Nephron (organoid): ENCODE measurements at regions not wholly inside any gene's neighbourhood (a gene's known extent, or its start where the extent isn't known, plus 50 kb on each side); places are given as distances from the start of the nearest gene placed in this dataset.
A peak's percentile ranks its signal among the peaks of the same experiment; 100 is the strongest.

ENCODE experiments used
- H3K27ac Mint-ChIP-seq, 3 experiments: 2 replicates each; pipeline ENCODE4 v1.8.0; 2020; ENCODE audit warnings: mixed read lengths in 3 of 3, mild to moderate bottlenecking in 2 of 3, moderate library complexity in 1 of 3
- H3K27me3 Mint-ChIP-seq: 2 replicates; pipeline ENCODE4 v1.8.0; 2021; ENCODE audit warnings: low read depth, mild to moderate bottlenecking, moderate library complexity, mixed read lengths
- H3K36me3 Mint-ChIP-seq: 2 replicates; pipeline ENCODE4 v1.8.0; 2020; ENCODE audit warnings: low read depth, mixed read lengths
- H3K4me1 Mint-ChIP-seq: 2 replicates; pipeline ENCODE4 v1.8.0; 2020; ENCODE audit warnings: mixed read lengths
- H3K4me3 Mint-ChIP-seq, 3 experiments: 2 replicates each; pipeline ENCODE4 v1.8.0; 2020; ENCODE audit warnings: mild to moderate bottlenecking in 3 of 3, mixed read lengths in 3 of 3, moderate library complexity in 2 of 3
- H3K9me3 Mint-ChIP-seq: 2 replicates; pipeline ENCODE4 v1.8.0; 2020; ENCODE audit warnings: mixed read lengths
- CTCF ChIP-seq, 3 experiments: fragments of 200-600 bp; sonication (generic); IDR thresholded peaks; one replicate each; pipeline ENCODE4 v1.5.0; 2021; ENCODE audit warnings: antibody characterized with exemption in 3 of 3; ENCODE audit not compliant: unreplicated experiment in 3 of 3

GRCh38 chr6:21883595-21884328, 290.2 kb downstream of the SOX4 start:
- H3K36me3 Mint-ChIP-seq: peaks cover 39% of the 10 kb centered on the region

GRCh38 chr6:21885111-21885510, 291.6 kb downstream of the SOX4 start:
- H3K9me3 Mint-ChIP-seq: peaks cover 9% of the 10 kb centered on the region
- no peak for TF ChIP-seq CTCF (IDR thresholded peaks at IDR 0.05; ENCODE audit: unreplicated experiment in 3 of 3)
- no peaks in the 10 kb centered on the region for H3K27me3 Mint-ChIP-seq
- H3K27ac Mint-ChIP-seq: no peak overlapping the region
- no peak overlapping the region for H3K4me3 Mint-ChIP-seq
- peaks cover 30% of the 10 kb centered on the region for H3K36me3 Mint-ChIP-seq
- H3K4me1 Mint-ChIP-seq: peaks cover 5% of the 10 kb centered on the region

More at GRCh38 chr6:21883595-21884328, 290.2 kb downstream of the SOX4 start:
- peaks cover 21% of the 10 kb centered on the region for H3K9me3 Mint-ChIP-seq
- peak overlapping the region in 2 of 3 experiments; percentile 12 to 32 for H3K4me3 Mint-ChIP-seq
- no peaks in the 10 kb centered on the region for H3K27me3 Mint-ChIP-seq
- H3K4me1 Mint-ChIP-seq: peaks cover 5% of the 10 kb centered on the region
- no peak overlapping the region for H3K27ac Mint-ChIP-seq
- TF ChIP-seq CTCF (IDR thresholded peaks at IDR 0.05; ENCODE audit: unreplicated experiment in 3 of 3): no peak

GRCh38 chr6:21885532-21886114, 292.1 kb downstream of the SOX4 start:
- Mint-ChIP-seq H3K27ac (no peak overlapping the region), H3K27me3 (no peaks in the 10 kb centered on the region), H3K4me3 (no peak overlapping the region), H3K36me3 (peaks cover 29% of the 10 kb centered on the region), H3K4me1 (peaks cover 4% of the 10 kb centered on the region), H3K9me3 (peaks cover 4% of the 10 kb centered on the region)
- TF ChIP-seq CTCF (IDR thresholded peaks at IDR 0.05; ENCODE audit: unreplicated experiment in 3 of 3): no peak

- Mint-ChIP-seq H3K4me3 (no peak overlapping the region), H3K36me3 (peaks cover 30% of the 10 kb centered on the region), H3K27ac (no peak overlapping the region), H3K9me3 (no peaks in the 10 kb centered on the region), H3K4me1 (peaks cover 6% of the 10 kb centered on the region), H3K27me3 (no peaks in the 10 kb centered on the region)
- TF ChIP-seq CTCF (IDR thresholded peaks at IDR 0.05; ENCODE audit: unreplicated experiment in 3 of 3): no peak
Measured at GRCh38 chr6:21886542-21887151, 293.1 kb downstream of the SOX4 start.

GRCh38 chr6:21887231-21888185, 294.0 kb downstream of the SOX4 start:
- Mint-ChIP-seq H3K4me1 (peaks cover 6% of the 10 kb centered on the region), H3K9me3 (no peaks in the 10 kb centered on the region), H3K4me3 (no peak overlapping the region), H3K27ac (no peak overlapping the region), H3K27me3 (no peaks in the 10 kb centered on the region), H3K36me3 (peaks cover 26% of the 10 kb centered on the region)
- no peak for TF ChIP-seq CTCF (IDR thresholded peaks at IDR 0.05; ENCODE audit: unreplicated experiment in 3 of 3)
